ENCODE measurements at regions not wholly inside any gene's neighbourhood (a gene's known extent, or its start where the extent isn't known, plus 50 kb on each side); places are given as distances from the start of the nearest gene placed in this dataset.
"Not testable (repeated sequence)": the region's sequence is repeated elsewhere in the genome, so short reads cannot be mapped to it uniquely, and the experiment has no call there.

DNA sequence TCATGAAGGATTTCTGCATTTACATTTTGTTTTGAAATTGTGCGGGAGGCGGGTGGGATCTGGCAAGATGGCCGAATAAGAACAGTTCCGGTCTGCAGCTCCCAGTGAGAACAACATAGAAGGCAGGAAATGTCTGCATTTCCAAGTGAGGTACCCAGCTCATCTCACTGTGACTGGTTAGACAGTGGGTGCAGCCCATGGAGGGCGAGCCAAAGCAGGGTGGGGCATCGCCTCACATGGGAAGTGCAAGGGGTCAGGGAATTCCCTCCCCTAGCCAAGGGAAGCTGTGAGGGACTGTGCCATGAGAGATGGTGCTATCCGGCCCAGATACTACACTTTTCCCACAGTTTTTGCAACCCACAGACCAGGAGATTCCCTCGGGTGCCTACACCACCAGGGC is 215.0 kb upstream of the USP24 start:
- TF ChIP-seq, protein P1, sequence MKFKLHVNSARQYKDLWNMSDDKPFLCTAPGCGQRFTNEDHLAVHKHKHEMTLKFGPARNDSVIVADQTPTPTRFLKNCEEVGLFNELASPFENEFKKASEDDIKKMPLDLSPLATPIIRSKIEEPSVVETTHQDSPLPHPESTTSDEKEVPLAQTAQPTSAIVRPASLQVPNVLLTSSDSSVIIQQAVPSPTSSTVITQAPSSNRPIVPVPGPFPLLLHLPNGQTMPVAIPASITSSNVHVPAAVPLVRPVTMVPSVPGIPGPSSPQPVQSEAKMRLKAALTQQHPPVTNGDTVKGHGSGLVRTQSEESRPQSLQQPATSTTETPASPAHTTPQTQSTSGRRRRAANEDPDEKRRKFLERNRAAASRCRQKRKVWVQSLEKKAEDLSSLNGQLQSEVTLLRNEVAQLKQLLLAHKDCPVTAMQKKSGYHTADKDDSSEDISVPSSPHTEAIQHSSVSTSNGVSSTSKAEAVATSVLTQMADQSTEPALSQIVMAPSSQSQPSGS (IDR thresholded peaks at IDR 0.05; ENCODE audit: low read length): not testable (repeated sequence)
- not testable (repeated sequence) for TF ChIP-seq POLR2A (IDR thresholded peaks at IDR 0.05; ENCODE audit: control extremely low read depth in 1 of 2, low read depth in 2 of 2, low read length in 2 of 2); EGR1 (IDR thresholded peaks at IDR 0.05; ENCODE audit: borderline replicate concordance, low read depth, low read length); SP1 (IDR thresholded peaks at IDR 0.05; ENCODE audit: low read depth, low read length); YY1 (IDR thresholded peaks at IDR 0.05; ENCODE audit: low read depth, low read length); MAFK (IDR thresholded peaks at IDR 0.05; ENCODE audit: low read depth, low read length); TAF1 (IDR thresholded peaks at IDR 0.05; ENCODE audit: low read depth, low read length); FOSL1 (IDR thresholded peaks at IDR 0.05; ENCODE audit: insufficient read depth, low read depth, low read length); BACH1 (IDR thresholded peaks at IDR 0.05; ENCODE audit: low read length)
- TF ChIP-seq, protein P2, sequence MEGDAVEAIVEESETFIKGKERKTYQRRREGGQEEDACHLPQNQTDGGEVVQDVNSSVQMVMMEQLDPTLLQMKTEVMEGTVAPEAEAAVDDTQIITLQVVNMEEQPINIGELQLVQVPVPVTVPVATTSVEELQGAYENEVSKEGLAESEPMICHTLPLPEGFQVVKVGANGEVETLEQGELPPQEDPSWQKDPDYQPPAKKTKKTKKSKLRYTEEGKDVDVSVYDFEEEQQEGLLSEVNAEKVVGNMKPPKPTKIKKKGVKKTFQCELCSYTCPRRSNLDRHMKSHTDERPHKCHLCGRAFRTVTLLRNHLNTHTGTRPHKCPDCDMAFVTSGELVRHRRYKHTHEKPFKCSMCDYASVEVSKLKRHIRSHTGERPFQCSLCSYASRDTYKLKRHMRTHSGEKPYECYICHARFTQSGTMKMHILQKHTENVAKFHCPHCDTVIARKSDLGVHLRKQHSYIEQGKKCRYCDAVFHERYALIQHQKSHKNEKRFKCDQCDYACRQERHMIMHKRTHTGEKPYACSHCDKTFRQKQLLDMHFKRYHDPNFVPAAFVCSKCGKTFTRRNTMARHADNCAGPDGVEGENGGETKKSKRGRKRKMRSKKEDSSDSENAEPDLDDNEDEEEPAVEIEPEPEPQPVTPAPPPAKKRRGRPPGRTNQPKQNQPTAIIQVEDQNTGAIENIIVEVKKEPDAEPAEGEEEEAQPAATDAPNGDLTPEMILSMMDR (IDR thresholded peaks at IDR 0.05; ENCODE audit: control extremely low read depth in 1 of 3, insufficient read depth in 1 of 3, low read depth in 1 of 3, low read length in 3 of 3): not testable (repeated sequence)
- TF ChIP-seq, protein P3, sequence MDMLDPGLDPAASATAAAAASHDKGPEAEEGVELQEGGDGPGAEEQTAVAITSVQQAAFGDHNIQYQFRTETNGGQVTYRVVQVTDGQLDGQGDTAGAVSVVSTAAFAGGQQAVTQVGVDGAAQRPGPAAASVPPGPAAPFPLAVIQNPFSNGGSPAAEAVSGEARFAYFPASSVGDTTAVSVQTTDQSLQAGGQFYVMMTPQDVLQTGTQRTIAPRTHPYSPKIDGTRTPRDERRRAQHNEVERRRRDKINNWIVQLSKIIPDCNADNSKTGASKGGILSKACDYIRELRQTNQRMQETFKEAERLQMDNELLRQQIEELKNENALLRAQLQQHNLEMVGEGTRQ (IDR thresholded peaks at IDR 0.05; ENCODE audit: low read length): not testable (repeated sequence)
- TF ChIP-seq, protein P4, sequence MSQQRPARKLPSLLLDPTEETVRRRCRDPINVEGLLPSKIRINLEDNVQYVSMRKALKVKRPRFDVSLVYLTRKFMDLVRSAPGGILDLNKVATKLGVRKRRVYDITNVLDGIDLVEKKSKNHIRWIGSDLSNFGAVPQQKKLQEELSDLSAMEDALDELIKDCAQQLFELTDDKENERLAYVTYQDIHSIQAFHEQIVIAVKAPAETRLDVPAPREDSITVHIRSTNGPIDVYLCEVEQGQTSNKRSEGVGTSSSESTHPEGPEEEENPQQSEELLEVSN (IDR thresholded peaks at IDR 0.05): not testable (repeated sequence)
